LNCAP (cell line): ENCODE measurements at regions not wholly inside any gene's neighbourhood (a gene's known extent, or its start where the extent isn't known, plus 50 kb on each side); places are given as distances from the start of the nearest gene placed in this dataset.

ENCODE experiments used
- CTCF ChIP-seq: fragments of 450-650 bp; IDR thresholded peaks from 2 replicates; pipeline ENCODE4 v1.5.1; 2017; ENCODE audit warnings: mild to moderate bottlenecking

- no peak for TF ChIP-seq CTCF
These were observed 412.0 kb downstream of the SLITRK1 start for GRCh38 chr13:83470133-83470797.

- TF ChIP-seq CTCF = no peak
These were observed 428.6 kb downstream of the SLITRK1 start for GRCh38 chr13:83453723-83454122.

GRCh38 chr13:83453300-83453699, 429.0 kb downstream of the SLITRK1 start:
- no peak for TF ChIP-seq CTCF

GRCh38 chr13:83452292-83452950, 429.9 kb downstream of the SLITRK1 start:
- no peak for TF ChIP-seq CTCF

- no peak for TF ChIP-seq CTCF
These were observed 431.7 kb downstream of the SLITRK1 start for GRCh38 chr13:83450591-83450990.

- no peak for TF ChIP-seq CTCF
These were observed 432.4 kb downstream of the SLITRK1 start for GRCh38 chr13:83449668-83450395.

- TF ChIP-seq CTCF = no peak
These were observed 441.8 kb downstream of the SLITRK1 start for GRCh38 chr13:83440465-83440864.
